HG03045 (cell line): ENCODE measurements at regions not wholly inside any gene's neighbourhood (a gene's known extent, or its start where the extent isn't known, plus 50 kb on each side); places are given as distances from the start of the nearest gene placed in this dataset.

ENCODE experiments used
- ATAC-seq: cut with Tn5 transposase; IDR thresholded peaks from one replicate; pipeline ENCODE4 v1.9.1; 2021; ENCODE audit warnings: mild to moderate bottlenecking, moderate library complexity; ENCODE audit not compliant: unreplicated experiment

- no peak for ATAC-seq
These were observed 292.7 kb downstream of the RNF144A start for GRCh38 chr2:7209757-7210555.

GRCh38 chr2:7210712-7211111 lies 293.5 kb downstream of the RNF144A start:
- no peak for ATAC-seq

- no peak for ATAC-seq
These were observed 308.6 kb downstream of the RNF144A start for GRCh38 chr2:7225848-7226247.

GRCh38 chr2:7226501-7226900 lies 309.3 kb downstream of the RNF144A start:
- ATAC-seq, result no peak

GRCh38 chr2:7233126-7233525 lies 315.9 kb downstream of the RNF144A start:
- ATAC-seq, result no peak

- no peak for ATAC-seq
These were observed 320.3 kb downstream of the RNF144A start for GRCh38 chr2:7237466-7237865.

GRCh38 chr2:7239078-7239477 lies 321.9 kb downstream of the RNF144A start:
- ATAC-seq, result no peak

GRCh38 chr2:7241041-7241745 lies 324.0 kb downstream of the RNF144A start:
- no peak for ATAC-seq

GRCh38 chr2:7242189-7242867 lies 325.1 kb downstream of the RNF144A start:
- ATAC-seq, result no peak

GRCh38 chr2:7243276-7243675 lies 326.1 kb downstream of the RNF144A start:
- ATAC-seq, result no peak

- no peak for ATAC-seq
These were observed 339.2 kb downstream of the RNF144A start for GRCh38 chr2:7256377-7256776.

- ATAC-seq, result no peak
These were observed 345.5 kb downstream of the RNF144A start for GRCh38 chr2:7262727-7263126.

- no peak for ATAC-seq
These were observed 347.6 kb downstream of the RNF144A start for GRCh38 chr2:7264791-7265190.

GRCh38 chr2:7265286-7265685 lies 348.1 kb downstream of the RNF144A start:
- no peak for ATAC-seq

- ATAC-seq, result no peak
These were observed 352.0 kb downstream of the RNF144A start for GRCh38 chr2:7269106-7269643.

- no peak for ATAC-seq
These were observed 352.8 kb downstream of the RNF144A start for GRCh38 chr2:7270011-7270431.

GRCh38 chr2:7272210-7272609 lies 355.0 kb downstream of the RNF144A start:
- no peak for ATAC-seq

- ATAC-seq, result no peak
These were observed 361.8 kb downstream of the RNF144A start for GRCh38 chr2:7278984-7279383.

GRCh38 chr2:7279421-7279949 lies 362.3 kb downstream of the RNF144A start:
- no peak for ATAC-seq

GRCh38 chr2:7280790-7281189 lies 363.6 kb downstream of the RNF144A start:
- no peak for ATAC-seq
